Hepatocyte (in vitro differentiated cells): ENCODE measurements at regions not wholly inside any gene's neighbourhood (a gene's known extent, or its start where the extent isn't known, plus 50 kb on each side); places are given as distances from the start of the nearest gene placed in this dataset.

Experiments
- EZH2phosphoT487 ChIP-seq: fragments of 200-600 bp; sonication (generic); IDR thresholded peaks from one replicate; pipeline ENCODE4 v1.6.1; 2018; ENCODE audit warnings: antibody characterized with exemption, mild to moderate bottlenecking, low read depth, moderate library complexity; ENCODE audit not compliant: unreplicated experiment, severe bottlenecking
- TF ChIP-seq, protein P1 (sequence below): fragments of 200-600 bp; sonication (generic); IDR thresholded peaks from 2 replicates; pipeline ENCODE4 v1.5.1; 2016; ENCODE audit warnings: antibody characterized with exemption, mild to moderate bottlenecking; ENCODE audit not compliant: poor library complexity

DNA sequence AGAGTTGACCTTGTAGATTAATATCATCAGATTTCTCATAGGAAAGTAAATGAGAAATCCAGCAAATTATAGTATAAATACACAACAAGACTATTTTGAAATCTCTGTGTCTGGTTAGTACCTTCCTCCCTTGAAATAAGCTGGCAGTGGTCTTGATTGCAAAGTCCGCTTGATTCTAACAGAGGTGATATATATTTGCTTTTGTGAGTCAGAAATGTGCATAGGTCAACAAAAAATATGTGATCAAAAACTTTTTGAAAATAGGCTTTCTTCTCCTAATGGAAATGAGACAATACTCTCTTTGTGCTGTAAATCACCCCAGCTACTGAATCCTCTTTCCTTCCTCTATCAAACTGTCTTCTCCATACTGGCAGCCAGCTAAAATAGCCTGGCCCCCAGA, 749.2 kb upstream of the CDH10 start:
- TF ChIP-seq, protein P1, sequence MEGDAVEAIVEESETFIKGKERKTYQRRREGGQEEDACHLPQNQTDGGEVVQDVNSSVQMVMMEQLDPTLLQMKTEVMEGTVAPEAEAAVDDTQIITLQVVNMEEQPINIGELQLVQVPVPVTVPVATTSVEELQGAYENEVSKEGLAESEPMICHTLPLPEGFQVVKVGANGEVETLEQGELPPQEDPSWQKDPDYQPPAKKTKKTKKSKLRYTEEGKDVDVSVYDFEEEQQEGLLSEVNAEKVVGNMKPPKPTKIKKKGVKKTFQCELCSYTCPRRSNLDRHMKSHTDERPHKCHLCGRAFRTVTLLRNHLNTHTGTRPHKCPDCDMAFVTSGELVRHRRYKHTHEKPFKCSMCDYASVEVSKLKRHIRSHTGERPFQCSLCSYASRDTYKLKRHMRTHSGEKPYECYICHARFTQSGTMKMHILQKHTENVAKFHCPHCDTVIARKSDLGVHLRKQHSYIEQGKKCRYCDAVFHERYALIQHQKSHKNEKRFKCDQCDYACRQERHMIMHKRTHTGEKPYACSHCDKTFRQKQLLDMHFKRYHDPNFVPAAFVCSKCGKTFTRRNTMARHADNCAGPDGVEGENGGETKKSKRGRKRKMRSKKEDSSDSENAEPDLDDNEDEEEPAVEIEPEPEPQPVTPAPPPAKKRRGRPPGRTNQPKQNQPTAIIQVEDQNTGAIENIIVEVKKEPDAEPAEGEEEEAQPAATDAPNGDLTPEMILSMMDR = no peak
- TF ChIP-seq EZH2phosphoT487 = no peak
